ENCODE measurements at regions not wholly inside any gene's neighbourhood (a gene's known extent, or its start where the extent isn't known, plus 50 kb on each side); places are given as distances from the start of the nearest gene placed in this dataset.

GRCh38 chr11:104781037-104781436 is 117.2 kb downstream of the CASP12 start:
- H4K20me1 ChIP-seq (ENCODE audit: insufficient read depth, low read length): no peaks in the 10 kb centered on the region
- Mint-ChIP-seq H3K36me3 (ENCODE audit: low read depth, unreplicated experiment) (no peaks in the 10 kb centered on the region), H3K4me1 (ENCODE audit: low read depth, unreplicated experiment) (peaks cover 4% of the 10 kb centered on the region), H3K27ac (ENCODE audit: unreplicated experiment) (no peak overlapping the region), H3K9me3 (ENCODE audit: unreplicated experiment) (peaks cover 3% of the 10 kb centered on the region), H3K27me3 (ENCODE audit: low read depth, unreplicated experiment) (no peaks in the 10 kb centered on the region), H3K4me3 (ENCODE audit: unreplicated experiment) (no peak overlapping the region)
- no peaks in the 10 kb centered on the region for H3K9me3 ChIP-seq (ENCODE audit: insufficient read depth, low read depth, low read length)
- FAIRE-seq (no peak), DNase-seq (ENCODE audit: low read depth) (no peak)
- no peaks in the 10 kb centered on the region for H3K4me1 ChIP-seq (ENCODE audit: insufficient read depth, low read length)
- no peak overlapping the region for H3K27ac ChIP-seq (ENCODE audit: low read depth, low read length)
- H3K9ac ChIP-seq (ENCODE audit: low read length): no peak overlapping the region
- no peak overlapping the region for H3K4me3 ChIP-seq (ENCODE audit: insufficient read depth, low read depth, low read length)
- H3K79me2 ChIP-seq (ENCODE audit: insufficient read depth, low read length): no peaks in the 10 kb centered on the region
- no peak overlapping the region for H2AFZ ChIP-seq (ENCODE audit: low read depth, low read length)
- no peaks in the 10 kb centered on the region for H3K27me3 ChIP-seq (ENCODE audit: insufficient read depth, low read length)
- H3K4me2 ChIP-seq (ENCODE audit: low read length): no peak overlapping the region
- TF ChIP-seq CTCF (IDR thresholded peaks at IDR 0.05; ENCODE audit: insufficient read depth, low read depth, low read length) (no peak), EZH2 (IDR thresholded peaks at IDR 0.05; ENCODE audit: insufficient read depth, low read length) (no peak)
- no peaks in the 10 kb centered on the region for H3K36me3 ChIP-seq (ENCODE audit: insufficient read depth, low read length)

DNA sequence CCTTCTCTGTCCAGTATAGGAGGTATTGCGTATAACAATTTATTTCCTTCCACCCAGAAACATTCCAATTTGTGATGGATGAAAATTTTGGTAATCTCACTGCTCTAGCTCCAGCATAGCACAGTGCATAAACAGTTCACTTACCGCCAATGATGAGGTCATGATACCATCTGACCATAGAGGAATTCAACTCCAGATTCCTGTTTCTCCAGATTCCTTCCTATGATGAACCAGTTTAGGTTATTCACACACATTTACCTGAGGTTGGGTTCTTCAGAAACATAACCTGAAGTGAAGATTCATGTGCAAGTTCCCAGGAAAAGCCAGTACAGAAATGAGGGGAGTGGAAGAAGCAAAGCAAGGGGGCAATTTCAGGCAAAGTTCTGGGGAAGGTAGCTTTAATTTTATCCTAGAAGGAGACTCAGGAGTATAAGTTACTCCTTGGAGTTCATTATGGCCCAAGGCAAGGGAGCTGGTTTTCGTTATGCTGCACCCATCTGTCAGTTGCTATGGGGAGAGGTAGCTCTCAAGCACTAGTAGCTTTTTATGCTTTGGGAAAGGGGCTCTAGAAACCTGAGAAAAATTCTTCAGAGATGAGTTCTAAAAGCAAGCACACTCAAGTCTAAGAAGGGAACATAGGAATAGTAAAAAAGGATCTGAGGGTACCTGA is 121.6 kb downstream of the CASP12 start:
- peaks cover 3% of the 10 kb centered on the region for H3K9me3 Mint-ChIP-seq (ENCODE audit: unreplicated experiment)
- peaks cover 11% of the 10 kb centered on the region for H3K4me1 ChIP-seq (ENCODE audit: insufficient read depth, low read length)
- no peak overlapping the region for H3K4me3 ChIP-seq (ENCODE audit: insufficient read depth, low read depth, low read length)
- TF ChIP-seq EZH2 (IDR thresholded peaks at IDR 0.05; ENCODE audit: insufficient read depth, low read length): no peak
- TF ChIP-seq CTCF (IDR thresholded peaks at IDR 0.05; ENCODE audit: insufficient read depth, low read depth, low read length): no peak
- H3K79me2 ChIP-seq (ENCODE audit: insufficient read depth, low read length): no peaks in the 10 kb centered on the region
- DNase-seq (ENCODE audit: low read depth): peak; percentile 25
- no peak overlapping the region for H3K4me3 Mint-ChIP-seq (ENCODE audit: unreplicated experiment)
- no peak overlapping the region for H3K9ac ChIP-seq (ENCODE audit: low read length)
- no peak overlapping the region for H2AFZ ChIP-seq (ENCODE audit: low read depth, low read length)
- H4K20me1 ChIP-seq (ENCODE audit: insufficient read depth, low read length): no peaks in the 10 kb centered on the region
- H3K9me3 ChIP-seq (ENCODE audit: insufficient read depth, low read depth, low read length): no peaks in the 10 kb centered on the region
- no peak overlapping the region for H3K27ac ChIP-seq (ENCODE audit: low read depth, low read length)
- no peak overlapping the region for H3K27ac Mint-ChIP-seq (ENCODE audit: unreplicated experiment)
- H3K4me2 ChIP-seq (ENCODE audit: low read length): no peak overlapping the region
- H3K36me3 ChIP-seq (ENCODE audit: insufficient read depth, low read length): no peaks in the 10 kb centered on the region
- FAIRE-seq: no peak
- peaks cover 20% of the 10 kb centered on the region for H3K4me1 Mint-ChIP-seq (ENCODE audit: low read depth, unreplicated experiment)
- H3K27me3 Mint-ChIP-seq (ENCODE audit: low read depth, unreplicated experiment): no peaks in the 10 kb centered on the region
- no peaks in the 10 kb centered on the region for H3K36me3 Mint-ChIP-seq (ENCODE audit: low read depth, unreplicated experiment)
- no peaks in the 10 kb centered on the region for H3K27me3 ChIP-seq (ENCODE audit: insufficient read depth, low read length)

DNA sequence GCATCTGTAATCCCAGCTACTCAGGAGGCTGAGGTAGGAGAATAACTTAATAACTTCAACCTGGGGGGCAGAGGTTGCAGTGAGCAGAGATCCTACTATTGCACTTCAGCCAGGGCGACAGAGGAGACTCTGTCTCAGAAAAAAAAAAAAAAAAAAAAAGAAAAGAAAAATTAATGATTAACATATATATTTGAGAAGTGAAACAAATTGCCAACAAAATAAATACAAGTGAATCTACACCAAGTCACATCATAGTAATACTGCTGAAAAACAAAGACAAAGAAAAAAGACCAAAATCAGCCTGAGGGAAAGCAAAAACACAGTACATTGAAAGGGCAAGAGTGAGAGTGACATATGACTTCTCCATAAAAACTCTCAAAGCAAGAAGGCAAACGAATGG is 123.7 kb downstream of the CASP12 start:
- Histone ChIP-seq H3K27me3 (ENCODE audit: insufficient read depth, low read length) (no peaks in the 10 kb centered on the region), H3K4me3 (ENCODE audit: insufficient read depth, low read depth, low read length) (no peak overlapping the region), H3K4me1 (ENCODE audit: insufficient read depth, low read length) (peaks cover 11% of the 10 kb centered on the region), H4K20me1 (ENCODE audit: insufficient read depth, low read length) (no peaks in the 10 kb centered on the region), H3K4me2 (ENCODE audit: low read length) (no peak overlapping the region), H3K9me3 (ENCODE audit: insufficient read depth, low read depth, low read length) (no peaks in the 10 kb centered on the region), H3K27ac (ENCODE audit: low read depth, low read length) (no peak overlapping the region), H3K36me3 (ENCODE audit: insufficient read depth, low read length) (no peaks in the 10 kb centered on the region), H3K79me2 (ENCODE audit: insufficient read depth, low read length) (no peaks in the 10 kb centered on the region), H2AFZ (ENCODE audit: low read depth, low read length) (no peak overlapping the region), H3K9ac (ENCODE audit: low read length) (no peak overlapping the region)
- H3K27me3 Mint-ChIP-seq (ENCODE audit: low read depth, unreplicated experiment): no peaks in the 10 kb centered on the region
- H3K9me3 Mint-ChIP-seq (ENCODE audit: unreplicated experiment): peaks cover 3% of the 10 kb centered on the region
- FAIRE-seq (no peak), DNase-seq (ENCODE audit: low read depth) (no peak)
- no peaks in the 10 kb centered on the region for H3K36me3 Mint-ChIP-seq (ENCODE audit: low read depth, unreplicated experiment)
- H3K27ac Mint-ChIP-seq (ENCODE audit: unreplicated experiment): no peak overlapping the region
- H3K4me3 Mint-ChIP-seq (ENCODE audit: unreplicated experiment): no peak overlapping the region
- H3K4me1 Mint-ChIP-seq (ENCODE audit: low read depth, unreplicated experiment): peaks cover 20% of the 10 kb centered on the region
- TF ChIP-seq EZH2 (IDR thresholded peaks at IDR 0.05; ENCODE audit: insufficient read depth, low read length) (no peak), CTCF (IDR thresholded peaks at IDR 0.05; ENCODE audit: insufficient read depth, low read depth, low read length) (no peak)
